ENCODE measurements at regions not wholly inside any gene's neighbourhood (a gene's known extent, or its start where the extent isn't known, plus 50 kb on each side); places are given as distances from the start of the nearest gene placed in this dataset.

GRCh38 chr3:18151199-18151598 is 273.9 kb downstream of the SATB1 start:
- Histone ChIP-seq H3K27ac (no peak overlapping the region), H3K9me3 (no peaks in the 10 kb centered on the region), H3K27me3 (replicated peaks in 1 of 7) (no peaks in the 10 kb centered on the region), H3K4me3 (no peak overlapping the region), H3K36me3 (no peaks in the 10 kb centered on the region), H3K4me1 (no peaks in the 10 kb centered on the region)
- intact Hi-C loops (cut with DNase I; ENCODE audit: low total_unique reads), result no loop called here
- DNase-seq, result no peak
- 78 to 89% (median 83%) methylated on average over 3 of the region's 3 CpGs for WGBS, 5 donors
- TF ChIP-seq POLR2A (IDR thresholded peaks at IDR 0.05) (no peak), CTCF (IDR thresholded peaks at IDR 0.05 in 8 of 11, conservative IDR thresholded peaks at IDR 0.05 in 3 of 11) (no peak), POLR2AphosphoS5 (IDR thresholded peaks at IDR 0.05) (no peak)

- Histone ChIP-seq H3K27me3 (replicated peaks in 1 of 7) (no peaks in the 10 kb centered on the region), H3K9me3 (no peaks in the 10 kb centered on the region), H3K36me3 (no peaks in the 10 kb centered on the region), H3K4me1 (no peaks in the 10 kb centered on the region), H3K4me3 (no peak overlapping the region), H3K27ac (no peak overlapping the region)
- 86 to 92% (median 86%) methylated on average over 4 of the region's 4 CpGs for WGBS, 5 donors
- intact Hi-C loops (cut with DNase I; ENCODE audit: low total_unique reads), result no loop called here
- TF ChIP-seq POLR2A (IDR thresholded peaks at IDR 0.05) (no peak), POLR2AphosphoS5 (IDR thresholded peaks at IDR 0.05) (no peak), CTCF (IDR thresholded peaks at IDR 0.05 in 8 of 11, conservative IDR thresholded peaks at IDR 0.05 in 3 of 11) (no peak)
- DNase-seq, result no peak
Observed at GRCh38 chr3:18149935-18150334, 275.2 kb downstream of the SATB1 start.

GRCh38 chr3:18149386-18149785 is 275.8 kb downstream of the SATB1 start:
- no peak overlapping the region for H3K4me3 ChIP-seq
- H3K27ac ChIP-seq, result no peak overlapping the region
- TF ChIP-seq POLR2AphosphoS5 (IDR thresholded peaks at IDR 0.05) (no peak), CTCF (IDR thresholded peaks at IDR 0.05 in 8 of 11, conservative IDR thresholded peaks at IDR 0.05 in 3 of 11) (no peak), POLR2A (IDR thresholded peaks at IDR 0.05) (no peak)
- no peak for DNase-seq
- H3K9me3 ChIP-seq, result no peaks in the 10 kb centered on the region
- no peaks in the 10 kb centered on the region for H3K4me1 ChIP-seq
- WGBS, 5 donors, result 70 to 86% (median 83%) methylated on average over 2 of the region's 2 CpGs
- H3K36me3 ChIP-seq, result no peaks in the 10 kb centered on the region
- intact Hi-C loops (cut with DNase I; ENCODE audit: low total_unique reads), result no loop called here
- no peaks in the 10 kb centered on the region for H3K27me3 ChIP-seq (replicated peaks in 1 of 7)

GRCh38 chr3:18144571-18144970 is 280.6 kb downstream of the SATB1 start:
- TF ChIP-seq POLR2AphosphoS5 (IDR thresholded peaks at IDR 0.05) (no peak), CTCF (IDR thresholded peaks at IDR 0.05 in 8 of 11, conservative IDR thresholded peaks at IDR 0.05 in 3 of 11) (no peak), POLR2A (IDR thresholded peaks at IDR 0.05) (no peak)
- Histone ChIP-seq H3K4me1 (no peaks in the 10 kb centered on the region), H3K27ac (no peak overlapping the region), H3K36me3 (no peaks in the 10 kb centered on the region), H3K27me3 (replicated peaks in 1 of 7) (no peaks in the 10 kb centered on the region), H3K9me3 (no peaks in the 10 kb centered on the region), H3K4me3 (no peak overlapping the region)
- DNase-seq, result no peak
- intact Hi-C loops (cut with DNase I; ENCODE audit: low total_unique reads), result no loop called here
